NCI-H1436 (cell line): ENCODE measurements at regions not wholly inside any gene's neighbourhood (a gene's known extent, or its start where the extent isn't known, plus 50 kb on each side); places are given as distances from the start of the nearest gene placed in this dataset.

Experiments used
- DNase-seq: peaks from one replicate; lab custom pipeline; 2025; lab: John Stamatoyannopoulos, UW

DNA sequence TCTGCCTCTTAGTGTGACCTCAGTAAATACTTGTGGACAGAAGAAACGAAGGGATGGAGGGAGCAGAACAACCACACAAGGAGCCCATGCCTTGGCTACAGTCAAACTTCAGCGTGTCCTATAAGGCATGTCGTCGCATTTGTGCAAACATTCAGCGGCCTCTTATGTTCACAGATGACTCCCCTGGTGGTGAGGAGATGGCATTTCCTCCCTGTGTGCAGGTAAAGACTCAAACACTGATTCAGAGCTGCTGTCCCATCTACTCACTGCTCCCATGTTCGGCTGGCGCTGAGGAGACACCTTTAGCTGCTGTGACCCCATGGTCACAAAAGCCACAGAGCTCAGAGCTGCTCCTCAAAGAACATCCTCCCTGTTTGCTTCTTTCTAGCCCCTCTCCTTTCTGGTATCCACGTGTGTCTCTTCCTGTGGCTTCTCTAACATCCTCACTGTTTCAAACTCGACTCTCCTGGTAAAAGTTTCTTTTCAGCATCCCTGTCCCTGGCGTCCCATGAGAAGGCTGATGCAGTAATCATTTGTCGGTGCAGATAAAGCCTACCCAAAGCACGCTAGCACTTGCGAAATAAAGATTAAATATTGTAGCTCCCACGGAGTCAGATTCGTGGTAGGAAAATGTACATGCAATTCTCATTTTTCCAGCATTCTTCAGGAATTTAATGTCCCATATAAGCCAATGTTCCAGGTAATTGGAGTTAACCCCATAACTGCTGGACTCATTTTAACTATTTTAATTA, 124.9 kb upstream of the NEBL start:
- DNase-seq: no peak

DNA sequence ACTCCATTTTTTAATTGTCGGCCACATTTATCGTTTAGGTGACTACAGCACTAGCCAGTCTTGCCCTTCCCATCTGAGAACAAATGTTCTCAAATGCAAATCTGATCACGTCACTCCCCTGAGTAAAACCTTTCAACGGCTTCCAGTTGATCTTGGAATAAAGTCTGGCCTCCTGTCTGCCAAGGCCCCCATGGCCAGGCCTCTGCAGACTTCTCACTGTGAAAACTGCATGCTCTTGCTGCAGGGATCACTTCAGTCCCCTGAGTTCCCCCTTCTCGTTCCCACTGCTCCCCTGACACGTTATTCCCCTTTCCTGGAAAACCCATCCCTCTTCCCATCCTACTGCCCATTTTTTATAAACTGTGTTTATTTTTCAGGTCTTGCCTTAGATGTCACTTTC, 124.1 kb upstream of the NEBL start:
- DNase-seq: no peak

DNA sequence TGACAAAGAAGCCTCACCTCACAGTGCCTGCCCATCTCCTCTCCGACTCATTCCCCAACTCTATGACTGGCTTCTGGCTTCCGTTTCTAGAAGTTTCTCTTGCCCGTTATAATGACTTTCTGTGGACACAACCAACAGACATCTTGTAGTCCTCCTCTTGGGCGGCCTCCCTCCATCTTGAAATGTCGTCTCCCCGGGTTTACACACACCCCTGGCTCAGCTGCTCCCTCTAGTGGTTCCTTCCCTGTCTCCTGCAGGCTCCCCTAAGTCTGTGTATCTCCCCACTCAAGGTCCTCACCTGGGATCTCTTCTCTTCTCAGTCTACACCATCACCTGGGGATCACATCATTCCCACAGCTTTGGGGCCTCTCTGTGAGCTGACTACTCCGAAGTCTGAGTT, 123.4 kb upstream of the NEBL start:
- no peak for DNase-seq

DNA sequence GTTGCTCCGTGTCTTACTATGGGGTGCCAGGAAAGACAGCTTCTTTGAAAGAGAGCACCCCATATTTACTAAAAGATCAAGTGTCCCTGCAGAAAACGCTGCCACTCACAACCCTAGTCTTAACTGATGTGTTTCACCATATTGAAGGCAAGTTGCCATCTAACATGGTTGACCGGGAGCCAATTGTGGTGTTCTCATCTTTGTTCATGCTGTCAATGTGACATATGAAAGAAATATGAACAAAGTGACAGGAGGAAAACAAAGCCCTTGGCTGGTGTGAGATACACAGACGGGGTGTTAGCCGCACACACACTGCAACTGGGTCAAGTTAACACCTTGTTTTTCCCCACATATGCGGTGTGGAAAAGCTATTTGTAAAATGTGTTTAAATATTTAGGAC, 122.3 kb upstream of the NEBL start:
- DNase-seq: no peak

DNA sequence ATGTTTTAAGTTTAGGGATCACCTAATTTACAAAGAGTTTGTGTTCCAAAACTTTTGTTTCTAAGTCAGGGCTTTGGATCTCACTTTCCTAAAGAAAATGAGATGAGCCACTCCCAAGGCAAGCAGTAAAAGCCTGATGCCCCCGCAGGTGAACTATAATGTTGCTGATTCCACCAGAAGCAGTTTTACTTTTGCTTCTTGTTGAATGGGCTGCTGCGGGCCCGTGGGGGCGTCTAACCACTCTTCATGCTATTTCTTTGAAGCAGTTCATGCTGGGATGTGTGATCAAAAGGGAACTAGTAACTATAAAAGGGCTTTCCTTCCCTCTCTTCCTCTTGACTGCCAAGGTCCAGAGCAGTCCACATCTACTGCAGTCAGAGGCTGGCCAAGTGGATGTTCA, 118.7 kb upstream of the NEBL start:
- DNase-seq: no peak

DNA sequence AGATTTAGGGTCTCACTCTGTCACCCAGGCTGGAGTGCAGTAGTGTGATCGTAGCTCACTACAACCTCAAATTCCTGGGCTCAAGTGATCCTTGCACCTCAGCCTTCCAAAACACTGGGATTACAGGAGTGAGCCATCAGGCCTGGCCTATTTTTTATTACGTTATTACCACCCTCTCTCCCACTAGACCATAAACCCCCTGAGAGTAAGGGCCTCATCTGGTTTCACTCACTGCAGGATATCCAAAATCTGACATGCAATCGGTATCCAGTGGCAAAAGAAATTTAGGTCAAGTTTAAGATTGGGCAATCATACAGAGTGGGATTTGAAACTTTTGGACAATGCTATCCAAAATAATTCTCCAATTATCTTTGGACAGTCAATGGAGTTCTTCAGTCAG, 117.0 kb upstream of the NEBL start:
- DNase-seq: no peak

DNA sequence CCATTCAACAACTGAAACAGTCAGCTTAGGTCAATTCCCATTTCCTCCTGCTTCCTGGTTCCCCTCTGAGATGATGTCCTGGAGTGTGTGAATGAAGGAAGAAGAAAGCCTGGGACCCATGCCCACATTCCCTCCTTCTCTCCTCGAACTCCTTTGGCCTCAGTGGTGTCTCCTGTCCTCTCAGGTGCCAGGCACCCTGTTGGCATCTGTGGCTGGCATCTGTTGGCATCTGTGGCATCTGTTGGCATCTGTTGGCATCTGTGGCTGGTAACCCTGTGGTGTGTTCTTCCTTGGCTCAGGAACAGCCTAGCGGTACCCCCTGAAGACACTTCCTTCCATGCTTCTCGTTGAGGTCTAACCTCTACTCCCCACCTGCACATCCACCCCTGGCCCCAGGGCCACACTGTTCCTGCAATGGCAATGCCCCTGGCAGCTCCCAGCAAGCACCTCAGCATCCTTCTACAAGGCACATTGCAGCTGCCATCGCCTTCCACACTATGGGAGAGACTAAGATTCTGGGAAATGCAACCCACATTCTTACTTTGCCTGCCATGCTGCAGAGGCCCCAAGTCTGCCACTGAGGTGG, 114.4 kb upstream of the NEBL start:
- no peak for DNase-seq

DNA sequence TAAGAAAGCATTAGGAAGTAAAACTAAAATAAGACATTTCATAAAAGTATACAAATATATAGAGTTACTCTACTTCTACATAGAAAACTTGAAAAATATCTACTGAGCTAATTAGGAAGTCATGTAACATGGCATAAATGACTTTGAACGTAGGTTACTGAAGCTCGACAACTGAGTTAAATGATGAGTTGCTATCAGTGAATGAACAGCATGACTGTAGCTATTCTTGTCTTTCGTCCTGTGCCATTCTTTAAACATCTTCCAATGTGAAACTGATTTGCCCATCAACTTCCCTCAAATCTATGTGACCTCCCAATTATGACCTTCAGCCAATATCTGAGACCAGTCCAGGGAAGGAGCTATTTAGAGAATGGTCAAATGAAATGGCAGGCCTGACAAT, 113.5 kb upstream of the NEBL start:
- DNase-seq: no peak

DNA sequence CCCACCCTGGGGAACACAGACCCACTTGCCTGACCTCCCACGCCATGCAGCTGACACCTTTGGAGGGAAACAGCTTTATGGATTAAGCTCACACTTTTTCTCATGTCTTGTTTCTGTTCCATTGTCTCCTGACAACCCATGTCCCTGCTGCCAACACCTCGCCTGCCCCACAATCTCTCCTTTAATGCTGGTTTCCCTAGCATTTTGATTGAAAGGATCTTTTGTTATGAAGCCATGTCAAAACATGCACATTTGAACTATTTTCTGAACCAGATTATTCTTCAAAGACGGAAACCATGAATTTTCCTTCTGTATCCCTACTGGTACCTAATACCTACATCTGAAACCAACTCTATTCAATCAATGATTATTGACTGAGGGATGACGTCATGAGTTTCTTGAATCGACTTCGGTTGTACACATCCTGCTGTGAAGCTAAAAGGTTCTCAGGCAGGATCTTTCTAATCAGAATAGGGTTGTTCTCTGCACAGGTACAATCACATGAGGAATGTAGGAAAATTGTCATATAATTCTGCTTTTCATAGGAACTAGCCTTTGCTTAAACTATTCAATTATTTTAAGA, 106.2 kb upstream of the NEBL start:
- DNase-seq: no peak

DNA sequence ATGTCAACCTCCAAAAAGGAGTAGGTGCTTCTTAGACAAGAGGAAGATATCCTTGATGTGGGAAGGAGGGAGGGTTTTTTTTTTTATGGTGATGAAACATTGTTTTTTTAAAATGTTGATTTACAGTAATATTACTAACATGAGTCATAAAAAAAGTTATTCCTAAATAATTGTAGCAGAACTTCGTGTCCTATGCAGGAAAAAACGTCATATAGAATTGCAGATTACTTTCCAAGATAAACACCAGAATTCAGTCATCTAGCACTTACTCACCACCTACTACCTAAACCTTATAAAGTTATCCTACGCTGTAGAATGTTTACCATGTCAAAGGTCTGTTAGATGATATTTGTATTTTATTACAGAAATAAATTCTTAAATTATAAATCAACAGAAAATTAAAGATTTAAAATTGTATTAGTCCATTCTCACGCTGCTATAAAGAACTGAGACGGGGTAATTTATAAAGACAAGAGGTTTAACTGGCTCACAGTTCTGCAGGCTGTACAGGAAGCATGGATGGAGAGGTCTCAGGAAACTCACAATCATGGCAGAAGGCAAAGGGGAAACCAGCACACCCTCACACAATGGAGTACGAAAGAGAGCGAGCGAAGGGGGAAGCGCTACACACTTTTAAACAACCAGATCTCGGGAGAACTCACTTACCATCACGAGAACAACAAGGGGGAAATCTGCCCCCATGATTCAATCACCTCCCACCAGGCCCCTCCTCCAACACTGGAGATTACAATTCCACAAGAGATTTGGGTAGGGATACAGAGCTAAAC, 105.2 kb upstream of the NEBL start:
- no peak for DNase-seq

DNA sequence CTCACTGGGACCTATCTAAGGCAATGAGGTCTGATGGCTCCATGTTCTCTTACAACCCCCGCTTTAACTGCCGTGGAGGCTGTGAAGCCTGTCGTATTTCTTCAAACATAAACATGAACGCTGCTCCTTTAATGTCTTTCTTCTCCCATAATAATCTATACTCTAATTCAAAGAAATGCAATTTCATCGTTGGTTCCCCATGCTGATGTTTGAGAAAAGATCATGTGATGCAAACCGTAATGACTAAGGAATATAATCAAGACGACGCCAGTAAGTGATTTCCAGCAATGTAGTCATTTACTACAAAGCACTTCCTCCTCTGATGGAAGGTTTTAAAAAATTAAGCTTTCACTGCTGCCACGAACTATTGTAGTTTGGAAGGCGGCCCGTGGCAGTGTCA, 102.6 kb upstream of the NEBL start:
- DNase-seq: no peak

DNA sequence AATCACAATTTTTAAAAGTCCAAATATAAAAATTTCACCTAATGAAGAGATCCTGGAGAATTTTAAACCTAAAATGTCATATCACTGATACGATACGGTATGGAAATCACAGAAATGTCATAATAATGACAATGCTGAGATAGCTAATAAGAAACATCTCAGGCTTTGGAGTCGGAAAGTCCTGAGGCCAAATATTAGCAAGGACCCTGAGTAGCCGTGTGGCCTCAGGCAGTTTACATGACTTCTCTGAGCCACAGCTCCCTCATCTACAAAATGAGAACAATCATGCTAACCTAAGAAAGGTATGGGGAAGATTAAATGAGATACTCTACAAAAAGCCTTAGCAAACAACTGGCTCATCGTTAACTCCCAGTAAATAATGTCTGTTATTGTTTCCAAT, 100.9 kb upstream of the NEBL start:
- DNase-seq: no peak

DNA sequence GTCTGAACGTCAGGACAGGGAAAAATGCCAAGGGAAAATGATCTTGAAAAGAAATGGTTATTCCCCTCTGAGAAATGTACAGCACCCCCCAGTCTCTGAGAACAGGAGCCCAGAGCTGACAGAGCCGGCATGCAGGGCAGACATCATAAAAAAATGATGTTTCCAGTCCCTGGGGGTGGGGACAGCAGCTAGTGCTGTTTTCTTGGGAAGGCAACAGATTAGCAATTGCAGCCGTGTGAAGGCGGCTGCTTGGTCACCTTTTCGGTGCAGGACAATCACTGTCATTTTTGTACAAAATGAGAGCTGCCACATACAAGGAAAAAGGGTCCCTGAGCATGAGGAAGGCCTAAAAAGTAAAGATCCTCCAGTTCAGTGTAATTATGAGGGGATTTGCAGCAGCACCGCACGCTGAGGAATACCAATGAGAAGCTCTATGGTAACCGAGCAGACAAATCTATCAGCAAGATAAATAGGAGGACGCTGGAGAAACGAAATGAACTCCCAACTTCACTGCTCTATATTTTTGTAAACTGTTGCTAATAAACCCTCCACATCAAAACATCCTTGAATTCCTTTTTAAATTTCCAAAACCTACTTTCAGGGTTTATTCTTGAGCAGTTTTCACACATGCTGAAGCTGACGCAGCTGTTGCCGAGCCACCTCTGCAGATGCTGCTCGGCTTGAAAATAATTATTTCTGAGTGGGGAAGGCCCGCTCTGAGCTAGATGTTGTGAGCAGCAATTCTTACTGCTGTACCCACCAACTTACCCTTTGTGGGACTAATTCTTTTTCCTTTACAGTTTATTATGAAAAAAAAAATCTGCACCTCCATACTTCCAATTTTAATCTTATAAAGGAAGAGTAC, 98.2 kb upstream of the NEBL start:
- no peak for DNase-seq

DNA sequence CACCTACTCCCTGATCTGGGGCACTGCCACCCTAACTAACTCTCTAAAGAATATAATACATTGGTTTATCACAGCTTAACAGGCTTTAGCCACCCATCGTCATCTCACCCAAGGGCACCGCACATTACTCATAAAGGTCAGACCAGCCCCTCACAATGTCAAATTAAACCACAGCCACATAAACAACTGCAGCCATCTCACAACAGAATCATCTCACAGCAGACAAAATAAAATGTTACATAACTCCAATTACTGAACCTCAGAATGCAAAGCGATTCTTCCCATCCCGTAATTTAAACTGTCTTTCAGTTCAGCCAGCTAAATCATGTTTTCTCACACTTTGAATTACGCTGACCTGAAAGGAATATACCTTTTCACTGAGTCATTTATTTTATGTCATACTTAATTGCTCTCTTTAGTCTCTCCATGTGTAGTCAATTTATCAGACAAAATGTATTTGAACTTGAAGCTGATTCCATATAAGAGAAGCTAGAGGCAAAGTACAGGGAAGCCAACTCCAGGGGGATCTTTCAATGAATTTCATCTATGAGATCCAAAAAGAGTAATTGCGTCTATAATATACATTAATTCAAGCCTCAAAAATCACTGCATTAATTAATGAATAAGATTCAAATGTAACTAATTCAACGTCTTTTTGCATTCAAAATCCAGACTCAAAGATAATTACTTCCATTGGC, 96.9 kb upstream of the NEBL start:
- no peak for DNase-seq

DNA sequence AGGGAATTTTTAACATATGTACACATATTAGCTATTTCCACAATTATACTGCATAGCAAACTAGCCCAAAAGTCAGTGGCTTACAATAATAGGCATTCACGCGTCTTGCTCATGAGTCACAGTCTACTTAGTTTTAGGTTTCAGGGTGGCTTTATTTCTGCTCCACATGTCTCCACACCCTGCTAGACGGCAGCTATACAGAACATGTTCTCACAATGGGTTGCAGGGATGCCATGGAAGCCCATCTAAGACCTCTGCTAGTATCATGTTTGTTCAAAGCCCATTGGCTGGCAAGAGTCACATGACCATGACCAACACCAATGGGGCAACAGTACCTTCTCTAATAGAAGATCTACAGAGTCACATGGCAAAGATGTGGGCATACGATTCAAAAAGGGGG, 96.3 kb upstream of the NEBL start:
- no peak for DNase-seq

DNA sequence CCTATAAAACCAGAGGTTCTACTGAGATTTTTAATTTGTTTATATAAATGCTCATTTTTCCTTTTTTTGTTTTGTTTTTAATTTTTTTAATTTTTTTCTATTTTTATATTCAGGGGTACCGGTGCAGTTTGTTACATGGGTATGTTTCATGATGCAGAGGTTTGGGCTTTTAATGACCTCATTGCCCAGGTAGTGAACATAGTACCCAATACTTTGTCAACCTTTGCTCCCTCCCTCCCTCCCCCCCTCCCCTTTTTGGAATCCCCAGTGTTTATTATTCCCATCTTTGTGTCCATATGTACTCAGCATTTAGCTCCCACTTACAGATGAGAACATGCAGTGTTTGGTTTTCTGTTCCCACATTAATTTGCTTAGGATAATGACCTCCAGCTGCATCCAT, 94.4 kb upstream of the NEBL start:
- no peak for DNase-seq

DNA sequence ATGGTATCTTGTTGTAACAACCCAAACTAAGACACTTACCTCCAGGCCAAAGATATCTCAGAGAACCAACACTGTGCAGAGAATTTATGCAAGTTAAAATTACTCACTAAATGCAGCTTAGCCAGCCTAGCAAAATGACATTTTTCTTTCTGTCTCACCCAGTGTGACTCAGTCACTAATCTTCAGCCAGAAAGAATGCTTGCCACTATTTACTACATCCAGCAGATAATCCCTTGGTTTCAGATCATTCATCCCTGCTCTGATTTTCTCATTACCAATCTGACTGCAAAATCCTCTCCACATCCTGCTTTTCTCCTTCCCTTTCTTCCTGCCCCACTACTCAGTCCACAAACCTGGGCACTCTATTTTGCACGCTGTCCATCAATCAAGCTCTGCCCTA, 93.5 kb upstream of the NEBL start:
- DNase-seq: no peak

DNA sequence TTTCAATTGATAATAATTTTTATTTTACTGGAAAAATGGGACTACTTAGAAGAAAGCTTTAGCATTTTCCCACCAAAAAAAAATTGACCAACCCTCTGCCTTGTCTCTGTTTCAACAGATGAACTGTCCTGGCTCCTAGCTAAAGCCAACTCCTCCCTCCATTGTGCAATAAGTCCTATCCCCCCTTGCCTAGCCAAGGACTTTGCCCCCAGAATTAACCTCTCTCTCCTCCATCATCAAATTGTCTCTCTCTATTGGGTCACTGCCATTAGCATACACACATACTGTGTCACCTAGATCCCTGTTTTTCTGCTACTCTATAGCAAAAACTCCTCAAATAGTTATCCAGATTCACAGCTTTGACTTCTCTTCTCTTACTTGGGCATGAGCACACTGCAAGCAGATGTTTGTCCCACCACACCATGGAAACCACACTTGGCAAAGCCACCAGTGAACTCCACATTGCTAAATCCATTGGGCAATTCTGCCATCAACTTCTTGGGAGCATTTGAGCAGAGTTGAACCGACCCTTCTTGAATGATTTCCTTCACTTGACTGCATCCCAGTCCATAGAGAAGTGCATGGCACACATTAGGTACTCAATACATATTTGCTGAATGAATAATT, 91.4 kb upstream of the NEBL start:
- no peak for DNase-seq

DNA sequence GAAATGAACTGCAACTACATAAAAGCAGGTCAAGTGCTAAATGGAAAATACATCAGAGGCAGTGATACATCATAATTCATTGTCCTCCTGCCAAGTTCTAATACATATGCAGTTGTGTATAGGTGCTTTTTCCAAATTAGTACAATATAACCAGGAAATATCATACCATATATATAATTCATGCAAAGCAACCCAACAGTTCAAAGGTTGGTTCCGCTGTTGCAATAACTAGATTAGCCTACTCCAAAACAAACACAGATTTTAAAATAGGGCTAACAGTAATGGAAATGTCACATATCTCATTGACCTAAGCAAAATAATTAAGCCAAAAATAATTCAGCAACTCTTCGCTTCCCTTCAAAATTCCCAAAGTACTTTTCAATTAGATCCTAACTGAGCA, 88.9 kb upstream of the NEBL start:
- DNase-seq: no peak

DNA sequence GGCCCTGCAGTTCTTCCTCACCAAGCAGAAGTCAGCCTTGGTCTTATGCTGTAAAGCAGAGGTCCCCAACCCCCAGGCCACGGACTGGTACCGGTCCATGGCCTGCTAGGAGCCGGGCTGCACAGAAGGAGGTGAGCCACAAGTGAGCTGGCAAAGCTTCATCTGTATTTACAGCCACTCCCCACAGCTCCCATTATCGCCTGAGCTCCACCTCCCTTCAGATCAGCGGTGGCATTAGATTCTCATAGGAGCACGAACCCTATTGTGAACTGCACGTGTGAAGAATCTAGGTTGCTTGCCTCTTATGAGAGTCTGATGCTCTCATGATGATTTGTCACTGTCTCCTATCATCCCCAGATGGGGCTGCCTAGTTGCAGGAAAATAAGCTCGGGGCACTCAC, 87.6 kb upstream of the NEBL start:
- no peak for DNase-seq

DNA sequence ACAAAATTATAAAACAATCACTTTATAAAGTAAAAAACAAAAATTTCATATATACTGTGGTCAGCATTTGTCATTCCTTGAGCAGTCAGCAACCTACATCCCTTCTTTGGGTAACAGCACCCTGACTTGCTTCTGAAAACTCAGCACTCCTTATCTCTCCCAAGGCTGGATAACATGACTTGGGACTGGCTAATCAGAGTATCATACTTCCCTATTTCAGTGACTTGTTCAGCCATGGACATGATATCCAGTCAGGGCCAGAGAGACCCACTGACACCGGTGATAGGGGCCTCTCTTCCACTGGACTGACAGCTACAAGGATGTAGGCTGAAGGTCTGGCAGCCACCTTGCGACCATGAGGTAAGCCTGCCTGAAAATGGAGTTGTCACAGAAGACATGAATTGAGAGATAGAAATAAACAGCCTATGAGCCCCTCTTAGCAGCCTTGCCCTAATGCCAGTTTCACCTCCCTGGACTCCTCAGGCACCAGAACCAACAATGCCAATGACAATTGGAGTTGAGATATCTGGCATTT, 84.4 kb upstream of the NEBL start:
- DNase-seq: no peak
